HG03460 (cell line): ENCODE measurements at regions not wholly inside any gene's neighbourhood (a gene's known extent, or its start where the extent isn't known, plus 50 kb on each side); places are given as distances from the start of the nearest gene placed in this dataset.

Experiments
- ATAC-seq: cut with Tn5 transposase; IDR thresholded peaks from one replicate; pipeline ENCODE4 v1.9.1; 2021; ENCODE audit not compliant: unreplicated experiment

DNA sequence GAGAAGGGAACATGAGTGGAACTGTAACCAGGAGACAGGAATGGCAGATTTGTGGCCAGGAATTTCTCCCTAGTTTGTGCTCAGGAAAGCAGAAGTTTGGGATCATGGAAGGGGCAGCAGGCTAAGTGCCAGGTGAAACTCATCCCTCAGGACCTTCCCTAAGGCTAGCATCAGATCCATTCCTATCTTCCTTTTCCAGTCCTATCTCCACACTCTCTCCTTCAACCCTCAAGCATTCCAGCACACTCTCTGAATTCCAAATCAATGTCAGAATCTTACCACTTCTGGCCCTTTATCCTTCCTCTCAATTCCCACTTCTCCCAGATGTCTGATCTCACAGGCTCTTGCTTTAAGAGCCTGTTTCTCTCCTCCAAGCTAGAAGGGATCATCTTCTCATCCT lies 53.2 kb upstream of the GRIA1 start:
- no peak for ATAC-seq

- no peak for ATAC-seq
Observed at GRCh38 chr5:153439130-153439529, 51.3 kb upstream of the GRIA1 start.
